ENCODE measurements at regions not wholly inside any gene's neighbourhood (a gene's known extent, or its start where the extent isn't known, plus 50 kb on each side); places are given as distances from the start of the nearest gene placed in this dataset.

DNA sequence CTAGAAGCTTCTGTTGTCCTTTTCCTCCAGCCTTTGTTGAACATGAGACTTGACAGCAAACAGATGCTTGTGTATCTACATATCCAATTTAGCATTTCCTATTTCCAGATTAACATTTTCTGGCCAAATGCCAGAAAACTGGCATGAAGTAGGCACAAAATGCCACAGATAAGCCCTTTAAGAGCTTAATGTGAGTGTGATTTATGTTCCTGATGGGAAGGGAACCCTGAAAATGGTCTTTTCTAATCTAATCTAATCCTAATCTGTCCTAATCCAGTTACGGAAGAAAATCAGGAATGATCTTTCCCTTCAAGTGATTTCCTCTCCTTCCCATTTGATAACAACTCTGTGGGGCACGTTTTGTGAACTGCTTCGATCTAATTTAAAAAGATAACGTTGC lies 133.0 kb upstream of the C1QTNF7 start:
- no peaks in the 10 kb centered on the region for H3K36me3 ChIP-seq
- WGBS, 2 donors = 34 to 41% methylated on average over 4 of the region's 4 CpGs
- ATAC-seq = no peak
- peaks cover 0 to 3% (median 0%) of the 10 kb centered on the region in 9 donors for H3K4me1 ChIP-seq
- no peak for DNase-seq
- H3K4me3 ChIP-seq = no peak overlapping the region
- H3K9me3 ChIP-seq = no peaks in the 10 kb centered on the region
- no peaks in the 10 kb centered on the region for H3K27me3 ChIP-seq
- intact Hi-C loops (cut with DNase I) = no loop called here
- TF ChIP-seq, protein P1, sequence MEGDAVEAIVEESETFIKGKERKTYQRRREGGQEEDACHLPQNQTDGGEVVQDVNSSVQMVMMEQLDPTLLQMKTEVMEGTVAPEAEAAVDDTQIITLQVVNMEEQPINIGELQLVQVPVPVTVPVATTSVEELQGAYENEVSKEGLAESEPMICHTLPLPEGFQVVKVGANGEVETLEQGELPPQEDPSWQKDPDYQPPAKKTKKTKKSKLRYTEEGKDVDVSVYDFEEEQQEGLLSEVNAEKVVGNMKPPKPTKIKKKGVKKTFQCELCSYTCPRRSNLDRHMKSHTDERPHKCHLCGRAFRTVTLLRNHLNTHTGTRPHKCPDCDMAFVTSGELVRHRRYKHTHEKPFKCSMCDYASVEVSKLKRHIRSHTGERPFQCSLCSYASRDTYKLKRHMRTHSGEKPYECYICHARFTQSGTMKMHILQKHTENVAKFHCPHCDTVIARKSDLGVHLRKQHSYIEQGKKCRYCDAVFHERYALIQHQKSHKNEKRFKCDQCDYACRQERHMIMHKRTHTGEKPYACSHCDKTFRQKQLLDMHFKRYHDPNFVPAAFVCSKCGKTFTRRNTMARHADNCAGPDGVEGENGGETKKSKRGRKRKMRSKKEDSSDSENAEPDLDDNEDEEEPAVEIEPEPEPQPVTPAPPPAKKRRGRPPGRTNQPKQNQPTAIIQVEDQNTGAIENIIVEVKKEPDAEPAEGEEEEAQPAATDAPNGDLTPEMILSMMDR (IDR thresholded peaks at IDR 0.05) = no peak
- no peak overlapping the region for H3K27ac ChIP-seq

DNA sequence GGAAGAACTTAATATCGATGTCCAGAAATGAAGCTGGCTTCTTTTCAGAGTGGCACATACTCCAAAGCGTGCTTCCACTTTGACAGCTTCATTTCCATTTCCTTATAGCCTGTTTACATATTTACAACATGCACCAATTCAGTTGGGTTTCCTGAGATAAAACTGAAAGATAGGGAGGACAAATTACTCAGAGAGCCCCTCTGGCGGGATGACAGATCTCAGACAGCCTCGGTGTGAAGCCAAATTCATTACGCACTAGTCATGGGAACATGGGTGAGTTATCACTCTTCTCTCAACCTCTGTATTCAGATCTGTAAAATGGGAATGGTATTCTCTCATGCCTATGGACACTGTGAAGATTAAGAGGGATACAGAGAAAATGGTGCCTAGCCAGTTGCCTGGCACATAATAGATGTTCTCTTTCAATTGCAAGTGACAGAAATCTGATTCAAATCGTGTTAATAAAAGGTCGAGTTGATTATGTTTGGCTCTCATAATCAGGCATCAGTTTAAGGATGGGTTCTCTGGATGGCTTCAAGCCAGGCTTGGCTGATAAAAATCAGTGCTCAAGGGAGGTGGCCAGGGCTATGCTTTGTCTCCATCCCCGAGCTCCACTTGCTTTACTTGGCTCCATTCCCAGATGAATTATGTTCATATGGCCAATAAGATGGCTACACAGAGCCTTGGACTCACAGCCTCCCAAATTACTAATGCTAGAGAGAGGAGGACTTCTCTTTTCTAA lies 132.2 kb upstream of the C1QTNF7 start:
- DNase-seq (no peak), ATAC-seq (no peak)
- no peak overlapping the region for H3K4me3 ChIP-seq
- no peaks in the 10 kb centered on the region for H3K9me3 ChIP-seq
- H3K27ac ChIP-seq = no peak overlapping the region
- TF ChIP-seq, protein P1 (IDR thresholded peaks at IDR 0.05) = no peak
- 55 to 64% methylated on average over 8 of the region's 8 CpGs for WGBS, 2 donors
- no peaks in the 10 kb centered on the region for H3K36me3 ChIP-seq
- intact Hi-C loops (cut with DNase I) = no loop called here
- H3K4me1 ChIP-seq = peaks cover 0 to 3% (median 0%) of the 10 kb centered on the region in 9 donors
- H3K27me3 ChIP-seq = no peaks in the 10 kb centered on the region

DNA sequence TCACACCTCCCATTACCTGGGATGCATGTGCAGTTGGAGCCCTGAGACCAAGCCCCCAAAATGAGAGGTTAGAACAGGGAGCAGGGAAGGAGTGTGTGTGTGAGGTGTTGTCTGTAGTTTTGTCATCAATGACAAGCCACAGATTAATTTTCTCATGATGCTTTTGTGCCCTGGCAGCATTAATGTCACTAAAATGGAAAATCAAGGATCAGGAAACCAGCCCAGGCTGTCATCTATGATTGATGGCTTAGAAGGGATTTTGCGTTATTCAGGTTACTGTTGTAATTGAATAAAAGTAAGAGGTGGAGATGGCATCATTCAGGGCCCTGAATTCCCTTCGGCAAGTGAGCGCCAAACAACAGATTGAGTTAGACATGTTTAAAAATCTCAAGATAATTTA lies 130.5 kb upstream of the C1QTNF7 start:
- Histone ChIP-seq H3K4me3 (no peak overlapping the region), H3K27ac (no peak overlapping the region), H3K9me3 (no peaks in the 10 kb centered on the region), H3K36me3 (no peaks in the 10 kb centered on the region), H3K27me3 (no peaks in the 10 kb centered on the region), H3K4me1 (peaks cover 0 to 3% (median 0%) of the 10 kb centered on the region in 9 donors)
- WGBS, 2 donors = 94 to 98% methylated on average over 3 of the region's 3 CpGs
- DNase-seq = no peak
- TF ChIP-seq, protein P1 (IDR thresholded peaks at IDR 0.05) = no peak
- ATAC-seq = no peak
- intact Hi-C loops (cut with DNase I) = no loop called here

DNA sequence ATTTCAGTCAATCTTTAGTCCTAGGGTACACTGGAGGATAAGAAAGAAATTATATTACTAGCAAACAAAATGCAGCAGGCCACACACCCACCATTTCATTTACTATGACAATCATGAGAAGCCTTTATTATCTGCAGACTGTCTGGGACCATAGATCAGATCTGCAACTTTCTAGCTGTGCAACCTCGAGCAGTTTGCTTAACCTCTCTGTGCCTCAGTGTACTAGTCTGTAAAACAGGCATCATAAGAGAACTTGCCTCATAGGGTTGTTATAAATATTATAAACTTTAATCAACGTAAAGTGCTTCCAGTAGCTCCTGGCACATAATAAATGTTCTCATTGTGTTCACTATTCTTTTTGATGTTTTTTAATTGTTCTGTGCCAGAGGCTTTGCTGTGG lies 128.2 kb upstream of the C1QTNF7 start:
- intact Hi-C loops (cut with DNase I) = no loop called here
- Histone ChIP-seq H3K4me1 (peaks cover 0 to 9% (median 0%) of the 10 kb centered on the region in 9 donors), H3K36me3 (no peaks in the 10 kb centered on the region), H3K9me3 (no peaks in the 10 kb centered on the region), H3K4me3 (no peak overlapping the region), H3K27me3 (no peaks in the 10 kb centered on the region), H3K27ac (no peak overlapping the region)
- ATAC-seq = no peak
- WGBS, 2 donors = 77 to 80% methylated on average over 2 of the region's 2 CpGs
- TF ChIP-seq, protein P1 (IDR thresholded peaks at IDR 0.05) = no peak
- DNase-seq = no peak
